H1 (cell line): ENCODE measurements at regions not wholly inside any gene's neighbourhood (a gene's known extent, or its start where the extent isn't known, plus 50 kb on each side); places are given as distances from the start of the nearest gene placed in this dataset.

Source experiments
- CHD7 ChIP-seq: fragments of 300-600 bp; sonication (generic); IDR thresholded peaks from 2 replicates; pipeline ENCODE4 v1.7.1; 2012; ENCODE audit warnings: low read length, moderate library complexity, mild to moderate bottlenecking, inconsistent platforms; ENCODE audit not compliant: insufficient replicate concordance

- TF ChIP-seq CHD7 = no peak
- TF ChIP-seq, all 59 proteins: peak for 0
Observed at GRCh38 chr2:81299841-81300240, 995.3 kb upstream of the LRRTM1 start (continued).
